A673 (cell line): ENCODE measurements at regions not wholly inside any gene's neighbourhood (a gene's known extent, or its start where the extent isn't known, plus 50 kb on each side); places are given as distances from the start of the nearest gene placed in this dataset.

ENCODE experiments used
- BruUV-seq: library from RNA; stranded (reverse); fragments of 400-500 nt; replicated peaks from 2 replicates; lab custom pipeline; 2021; lab: Mats Ljungman, UMichigan
- CTCF ChIA-PET: fragments of 300-600 bp; sonication (Branson Sonifier 250); formaldehyde crosslinking; loops from one replicate; lab custom pipeline; 2022; ENCODE audit warnings: antibody characterized with exemption; lab: Charles Lee
- POLR2A ChIA-PET: fragments of 300-600 bp; sonication (Branson Sonifier 250); formaldehyde crosslinking; loops from one replicate; lab custom pipeline; 2022; ENCODE audit warnings: antibody characterized with exemption; ENCODE audit not compliant: low non-redundant PET; lab: Charles Lee
- DNase-seq: peaks from one replicate; pipeline ENCODE4 v3.0.0-alpha.2; 2015; ENCODE audit warnings: low spot score
- H3K27ac ChIP-seq: fragments of 200-600 bp; sonication (generic); 2 replicates; pipeline ENCODE4 v1.5.1; 2016; ENCODE audit warnings: mixed run types, low read depth, mild to moderate bottlenecking, mixed read lengths, antibody characterized with exemption, low read length; ENCODE audit not compliant: poor library complexity, severe bottlenecking
- H3K27me3 ChIP-seq: fragments of 200-600 bp; sonication (generic); replicated peaks from 2 replicates; pipeline ENCODE4 v1.6.1; 2017; ENCODE audit warnings: mixed run types, low read depth, mild to moderate bottlenecking, mixed read lengths, antibody characterized with exemption, low read length; ENCODE audit not compliant: insufficient read depth, poor library complexity
- H3K36me3 ChIP-seq: fragments of 200-600 bp; sonication (generic); 2 replicates; pipeline ENCODE4 v1.6.1; 2016; ENCODE audit warnings: mixed run types, mild to moderate bottlenecking, mixed read lengths, antibody characterized with exemption, low read length; ENCODE audit not compliant: insufficient read depth, poor library complexity, severe bottlenecking
- H3K4me1 ChIP-seq: fragments of 200-600 bp; sonication (generic); 2 replicates; pipeline ENCODE4 v1.6.1; 2017; ENCODE audit warnings: mixed run types, mild to moderate bottlenecking, mixed read lengths, antibody characterized with exemption, low read length; ENCODE audit not compliant: insufficient read depth, poor library complexity, severe bottlenecking
- H3K4me3 ChIP-seq: fragments of 200-600 bp; sonication (generic); 2 replicates; pipeline ENCODE4 v1.5.1; 2016; ENCODE audit warnings: low read depth, mixed run types, mild to moderate bottlenecking, mixed read lengths, low read length; ENCODE audit not compliant: poor library complexity, severe bottlenecking
- H3K9me3 ChIP-seq: fragments of 200-600 bp; sonication (generic); 2 replicates; pipeline ENCODE4 v1.6.1; 2016; ENCODE audit warnings: mixed run types, low read depth, mild to moderate bottlenecking, mixed read lengths, antibody characterized with exemption, low read length; ENCODE audit not compliant: poor library complexity, severe bottlenecking
- EZH2 ChIP-seq: fragments of 200-600 bp; sonication (generic); IDR thresholded peaks from 2 replicates; pipeline ENCODE4 v1.6.1; 2017; ENCODE audit warnings: borderline replicate concordance, low read depth, mild to moderate bottlenecking, mixed read lengths, antibody characterized with exemption, low read length; ENCODE audit not compliant: poor library complexity, severe bottlenecking
- intact Hi-C: fragments of 100-400 bp; cut with micrococcal nuclease; formaldehyde crosslinking; loops from one replicate; pipeline ENCODE4 v1.10.0; 2022; ENCODE audit not compliant: unreplicated experiment
- TF ChIP-seq, protein P1 (sequence below): fragments of 300-800, 200-600 bp; sonication (generic); conservative IDR thresholded peaks from 2 replicates; pipeline ENCODE4 v1.5.1; 2017; ENCODE audit warnings: low read depth, mild to moderate bottlenecking, antibody characterized with exemption, low read length, moderate library complexity, mixed read lengths

DNA sequence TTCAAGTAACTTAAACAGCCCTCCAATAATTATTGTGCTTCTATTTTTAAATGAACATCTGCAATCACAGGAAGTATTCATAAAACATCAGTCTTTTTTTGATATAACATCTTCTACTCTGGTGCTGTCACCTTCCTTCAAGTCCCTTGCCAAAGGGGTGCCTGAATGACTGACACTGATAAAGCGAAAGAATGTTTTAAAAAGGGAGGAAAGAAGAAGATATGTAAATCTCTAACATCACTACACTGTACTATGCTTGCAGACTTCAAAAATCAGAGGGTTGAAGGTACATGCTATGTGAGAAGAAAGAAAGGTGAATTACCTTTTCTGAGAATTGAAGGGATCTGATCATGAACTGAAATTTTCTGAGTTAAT is 253.7 kb downstream of the ZPLD1 start:
- BruUV-seq = no TSS peak
- POLR2A ChIA-PET = no interaction called here
- peaks cover 7% of the 10 kb centered on the region for H3K9me3 ChIP-seq
- H3K27me3 ChIP-seq = no peaks in the 10 kb centered on the region
- TF ChIP-seq, protein P1, sequence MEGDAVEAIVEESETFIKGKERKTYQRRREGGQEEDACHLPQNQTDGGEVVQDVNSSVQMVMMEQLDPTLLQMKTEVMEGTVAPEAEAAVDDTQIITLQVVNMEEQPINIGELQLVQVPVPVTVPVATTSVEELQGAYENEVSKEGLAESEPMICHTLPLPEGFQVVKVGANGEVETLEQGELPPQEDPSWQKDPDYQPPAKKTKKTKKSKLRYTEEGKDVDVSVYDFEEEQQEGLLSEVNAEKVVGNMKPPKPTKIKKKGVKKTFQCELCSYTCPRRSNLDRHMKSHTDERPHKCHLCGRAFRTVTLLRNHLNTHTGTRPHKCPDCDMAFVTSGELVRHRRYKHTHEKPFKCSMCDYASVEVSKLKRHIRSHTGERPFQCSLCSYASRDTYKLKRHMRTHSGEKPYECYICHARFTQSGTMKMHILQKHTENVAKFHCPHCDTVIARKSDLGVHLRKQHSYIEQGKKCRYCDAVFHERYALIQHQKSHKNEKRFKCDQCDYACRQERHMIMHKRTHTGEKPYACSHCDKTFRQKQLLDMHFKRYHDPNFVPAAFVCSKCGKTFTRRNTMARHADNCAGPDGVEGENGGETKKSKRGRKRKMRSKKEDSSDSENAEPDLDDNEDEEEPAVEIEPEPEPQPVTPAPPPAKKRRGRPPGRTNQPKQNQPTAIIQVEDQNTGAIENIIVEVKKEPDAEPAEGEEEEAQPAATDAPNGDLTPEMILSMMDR = no peak
- TF ChIP-seq EZH2 = no peak
- no peak overlapping the region for H3K27ac ChIP-seq
- H3K4me1 ChIP-seq = peaks cover 17% of the 10 kb centered on the region
- no peaks in the 10 kb centered on the region for H3K36me3 ChIP-seq
- H3K4me3 ChIP-seq = no peak overlapping the region
- DNase-seq = no peak
- intact Hi-C loops = no loop called here
- CTCF ChIA-PET = no interaction called here

DNA sequence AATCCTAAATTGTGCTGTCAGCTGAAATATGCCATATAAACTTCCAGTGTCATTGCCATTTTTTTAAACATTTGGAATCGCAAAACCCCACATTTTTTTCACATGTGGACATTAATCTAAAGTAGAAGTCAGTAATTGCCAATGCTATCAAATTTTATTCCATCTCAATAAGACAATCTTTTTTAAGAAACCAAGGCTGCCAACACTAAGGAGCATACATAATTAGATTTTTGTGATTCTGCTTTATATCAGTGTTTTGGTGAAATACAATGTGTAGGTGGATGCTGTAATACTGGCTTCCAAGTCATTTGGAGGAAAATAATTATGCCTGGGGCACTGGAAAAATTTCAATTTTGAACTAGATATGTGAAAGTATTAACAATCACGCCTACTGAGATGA is 256.7 kb downstream of the ZPLD1 start:
- intact Hi-C loops = no loop called here
- POLR2A ChIA-PET = no interaction called here
- H3K27me3 ChIP-seq = no peaks in the 10 kb centered on the region
- H3K4me1 ChIP-seq = peaks cover 16% of the 10 kb centered on the region
- DNase-seq = no peak
- H3K9me3 ChIP-seq = peaks cover 7% of the 10 kb centered on the region
- TF ChIP-seq, protein P1 = no peak
- no peak for TF ChIP-seq EZH2
- H3K27ac ChIP-seq = no peak overlapping the region
- H3K4me3 ChIP-seq = no peak overlapping the region
- no peaks in the 10 kb centered on the region for H3K36me3 ChIP-seq
- no TSS peak for BruUV-seq
- CTCF ChIA-PET = interaction anchor here (0.7 kb wide), 1 partner anchor 18 kb away, joined by 3 read pairs; no protein-coding TSS in a partner anchor

DNA sequence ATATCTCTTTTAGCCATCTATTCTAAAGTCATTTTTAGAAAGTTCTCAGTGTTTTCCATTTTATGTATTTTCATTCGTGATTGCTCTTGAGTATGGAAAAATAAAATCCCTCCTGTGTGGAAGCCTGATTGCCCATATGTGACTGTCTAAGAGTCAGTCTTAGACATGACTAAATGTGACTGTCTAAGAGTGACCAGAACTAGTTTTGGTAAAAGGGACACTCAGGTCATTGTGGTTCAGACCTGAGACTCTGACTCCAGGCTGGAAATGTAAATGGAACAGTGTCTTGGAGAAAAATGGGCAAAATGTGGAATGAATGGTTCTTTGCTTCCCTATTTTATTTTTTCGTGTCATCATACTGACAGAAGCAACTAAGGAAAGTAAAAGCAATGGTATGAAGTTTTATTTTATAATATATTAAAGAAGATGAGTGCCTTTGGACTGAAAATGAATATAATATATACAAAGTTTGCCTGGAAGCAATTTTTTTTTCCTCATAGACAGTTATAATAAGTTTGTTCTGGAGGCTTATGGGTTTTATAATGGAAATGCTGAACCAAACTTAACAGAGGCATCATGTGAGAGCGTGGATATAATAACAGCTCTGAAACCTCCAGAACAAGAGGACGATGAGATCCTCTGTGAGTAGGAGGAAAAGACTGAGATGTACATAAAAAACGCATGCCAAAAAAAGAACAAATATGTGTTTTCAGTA is 264.4 kb downstream of the ZPLD1 start:
- H3K4me3 ChIP-seq = no peak overlapping the region
- no peak overlapping the region for H3K27ac ChIP-seq
- intact Hi-C loops = no loop called here
- H3K27me3 ChIP-seq = no peaks in the 10 kb centered on the region
- no peaks in the 10 kb centered on the region for H3K36me3 ChIP-seq
- H3K9me3 ChIP-seq = no peaks in the 10 kb centered on the region
- DNase-seq = no peak
- BruUV-seq = no TSS peak
- H3K4me1 ChIP-seq = no peaks in the 10 kb centered on the region
- POLR2A ChIA-PET = no interaction called here
- TF ChIP-seq, protein P1 = no peak
- no peak for TF ChIP-seq EZH2
- CTCF ChIA-PET = no interaction called here
